Natural killer cell treated with Interleukin-12 subunit alpha and Interleukin-12 subunit beta and Interleukin-15 and Interleukin-18, amount 100 ng/mL, for 72 hours (primary cell): ENCODE measurements at regions not wholly inside any gene's neighbourhood (a gene's known extent, or its start where the extent isn't known, plus 50 kb on each side); places are given as distances from the start of the nearest gene placed in this dataset.
A peak's percentile ranks its signal among the peaks of the same experiment; 100 is the strongest.

ENCODE experiments used
- ATAC-seq, 2 donors: fragments of 150-1000 bp; cut with Tn5 transposase in 1 of 2; sonication (Bioruptor Pico), chemical (Tn5 transposase) in 1 of 2; 2 replicates each; pipeline ENCODE4 v1.10.0; 2021
- DNase-seq: peaks from one replicate; pipeline ENCODE4 v3.0.0; 2022; ENCODE audit warnings: low spot score
- H3K27ac Mint-ChIP-seq, 2 donors: 1 replicate in 1 of 2; 2 replicates in 1 of 2; pipeline ENCODE4 v1.8.0; 2022; ENCODE audit warnings: mixed read lengths in 2 of 2, mild to moderate bottlenecking in 1 of 2, moderate library complexity in 1 of 2
- H3K27me3 Mint-ChIP-seq, 2 donors: 1 replicate in 1 of 2; 2 replicates in 1 of 2; pipeline ENCODE4 v1.8.0; 2022; ENCODE audit warnings: mixed read lengths in 2 of 2
- H3K36me3 Mint-ChIP-seq: one replicate; pipeline ENCODE4 v1.8.0; 2022; ENCODE audit warnings: mixed read lengths
- H3K4me1 Mint-ChIP-seq, 2 donors: 1 replicate in 1 of 2; 2 replicates in 1 of 2; pipeline ENCODE4 v1.8.0; 2022; ENCODE audit warnings: low read depth in 2 of 2, mixed read lengths in 2 of 2, mild to moderate bottlenecking in 1 of 2
- H3K4me3 Mint-ChIP-seq: one replicate; pipeline ENCODE4 v1.8.0; 2022; ENCODE audit warnings: mixed read lengths
- H3K9me3 Mint-ChIP-seq: 2 replicates; pipeline ENCODE4 v1.8.0; 2022; ENCODE audit warnings: mixed read lengths

- Mint-ChIP-seq H3K9me3 (peaks cover 7% of the 10 kb centered on the region), H3K4me3 (peak overlapping the region; percentile 99), H3K27me3 (no peaks in the 10 kb centered on the region), H3K36me3 (peaks cover 6% of the 10 kb centered on the region), H3K4me1 (peaks cover 50 to 67% of the 10 kb centered on the region in 2 donors), H3K27ac (peak overlapping the region; percentile 95 to 98)
- ATAC-seq (no peak), DNase-seq (no peak)
Measured at GRCh38 chr12:92034083-92034482, 111.6 kb downstream of the BTG1 start.

DNA sequence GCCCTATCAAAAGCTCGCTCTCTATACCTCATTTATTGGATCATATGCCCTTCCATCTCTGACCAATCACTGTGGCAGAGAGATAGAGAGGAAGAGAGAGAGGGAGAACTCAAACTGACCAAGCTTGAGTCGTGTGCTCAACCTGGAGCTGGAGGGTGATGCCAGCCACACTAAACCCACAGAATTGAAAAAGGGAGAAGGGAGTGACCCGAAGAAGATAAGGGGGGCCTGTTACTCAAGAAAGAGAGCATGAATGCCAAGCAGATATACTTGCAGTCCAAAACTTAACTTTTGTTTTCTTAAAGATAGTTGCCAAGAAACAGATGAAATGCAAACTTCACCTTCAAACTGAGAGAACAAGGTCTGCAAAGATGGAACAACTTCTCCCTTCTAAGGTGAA, 112.7 kb downstream of the BTG1 start:
- H3K9me3 Mint-ChIP-seq = peaks cover 7% of the 10 kb centered on the region
- peaks cover 54 to 76% of the 10 kb centered on the region in 2 donors for H3K4me1 Mint-ChIP-seq
- peak overlapping the region; percentile 46 for H3K4me3 Mint-ChIP-seq
- H3K27me3 Mint-ChIP-seq = no peaks in the 10 kb centered on the region
- no peak for DNase-seq
- peak overlapping the region; percentile 92 to 94 for H3K27ac Mint-ChIP-seq
- H3K36me3 Mint-ChIP-seq = peaks cover 6% of the 10 kb centered on the region
- no peak for ATAC-seq

DNA sequence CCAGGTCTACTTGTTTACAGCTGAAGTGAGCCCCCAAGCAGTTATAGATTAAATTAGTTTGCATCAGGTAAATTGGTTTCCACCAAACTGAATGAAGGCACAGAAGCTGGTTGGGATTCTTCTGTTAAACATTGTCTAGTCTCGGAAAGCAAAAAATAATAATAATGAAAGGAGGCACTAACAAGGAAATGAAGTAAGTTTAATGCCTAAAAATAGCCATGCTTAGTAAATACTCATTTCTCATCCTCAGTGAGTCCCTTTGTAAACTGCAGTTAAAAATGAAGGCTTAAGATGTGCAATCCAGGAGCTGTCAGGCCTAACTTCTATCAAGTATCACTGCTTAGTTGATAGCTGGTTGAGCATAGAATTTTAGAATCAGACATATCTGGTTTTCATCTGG, 113.5 kb downstream of the BTG1 start:
- Mint-ChIP-seq H3K4me3 (peak overlapping the region; percentile 32), H3K9me3 (peaks cover 7% of the 10 kb centered on the region), H3K36me3 (peaks cover 6% of the 10 kb centered on the region), H3K27me3 (no peaks in the 10 kb centered on the region), H3K27ac (peak overlapping the region; percentile 92 to 94), H3K4me1 (peaks cover 53 to 75% of the 10 kb centered on the region in 2 donors)
- DNase-seq (no peak), ATAC-seq (no peak)

DNA sequence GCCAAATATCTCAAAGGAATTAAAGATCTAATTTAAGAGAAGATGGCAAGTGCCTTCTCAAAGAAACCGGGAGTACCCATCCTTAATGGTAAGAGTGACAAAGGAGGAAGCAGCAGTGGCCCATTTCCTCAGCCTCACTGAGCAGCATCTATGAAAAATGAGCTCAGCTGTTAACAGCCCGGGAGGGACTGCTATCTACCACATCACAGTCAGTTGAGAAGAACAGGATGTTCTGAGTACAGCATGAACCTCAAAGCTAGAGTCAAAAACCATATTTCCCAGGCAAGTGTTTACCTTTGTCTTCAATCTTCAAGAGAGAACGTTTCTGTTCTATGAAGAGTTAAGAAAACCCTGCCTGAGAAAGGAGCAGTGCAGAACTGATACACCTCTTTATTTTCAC, 115.0 kb downstream of the BTG1 start:
- peaks cover 45 to 63% of the 10 kb centered on the region in 2 donors for H3K4me1 Mint-ChIP-seq
- ATAC-seq (peak; percentile 89 to 95), DNase-seq (peak; percentile 64)
- peaks cover 7% of the 10 kb centered on the region for H3K9me3 Mint-ChIP-seq
- peak overlapping the region; percentile 83 for H3K4me3 Mint-ChIP-seq
- peak overlapping the region; percentile 92 to 94 for H3K27ac Mint-ChIP-seq
- peaks cover 6% of the 10 kb centered on the region for H3K36me3 Mint-ChIP-seq
- no peaks in the 10 kb centered on the region for H3K27me3 Mint-ChIP-seq

GRCh38 chr12:92029902-92030586, 115.6 kb downstream of the BTG1 start:
- Mint-ChIP-seq H3K9me3 (peaks cover 7% of the 10 kb centered on the region), H3K27me3 (no peaks in the 10 kb centered on the region), H3K27ac (peak overlapping the region; percentile 92 to 94), H3K4me3 (peak overlapping the region; percentile 83), H3K36me3 (peaks cover 6% of the 10 kb centered on the region), H3K4me1 (peaks cover 42 to 58% of the 10 kb centered on the region in 2 donors)
- DNase-seq (no peak), ATAC-seq (no peak)

- no peak for ATAC-seq
- peaks cover 6% of the 10 kb centered on the region for H3K36me3 Mint-ChIP-seq
- peak overlapping the region; percentile 92 to 94 for H3K27ac Mint-ChIP-seq
- no peak for DNase-seq
- peaks cover 7% of the 10 kb centered on the region for H3K9me3 Mint-ChIP-seq
- no peaks in the 10 kb centered on the region for H3K27me3 Mint-ChIP-seq
- peaks cover 37 to 51% of the 10 kb centered on the region in 2 donors for H3K4me1 Mint-ChIP-seq
- no peak overlapping the region for H3K4me3 Mint-ChIP-seq
Measured at GRCh38 chr12:92029136-92029535, 116.5 kb downstream of the BTG1 start.

GRCh38 chr12:92028441-92028709, 117.3 kb downstream of the BTG1 start:
- Mint-ChIP-seq H3K36me3 (peaks cover 6% of the 10 kb centered on the region), H3K27ac (no peak overlapping the region), H3K27me3 (no peaks in the 10 kb centered on the region)

GRCh38 chr12:92027701-92028440, 117.8 kb downstream of the BTG1 start:
- no peaks in the 10 kb centered on the region for H3K27me3 Mint-ChIP-seq
- peaks cover 3% of the 10 kb centered on the region for H3K36me3 Mint-ChIP-seq
- peaks cover 2% of the 10 kb centered on the region for H3K9me3 Mint-ChIP-seq
- H3K27ac Mint-ChIP-seq = no peak overlapping the region
- ATAC-seq = no peak
- no peak for DNase-seq
- no peak overlapping the region for H3K4me3 Mint-ChIP-seq
- peaks cover 31 to 43% of the 10 kb centered on the region in 2 donors for H3K4me1 Mint-ChIP-seq

More at GRCh38 chr12:92028441-92028709, 117.3 kb downstream of the BTG1 start:
- Mint-ChIP-seq H3K4me3 (no peak overlapping the region), H3K9me3 (peaks cover 4% of the 10 kb centered on the region), H3K4me1 (peaks cover 33 to 47% of the 10 kb centered on the region in 2 donors)
- ATAC-seq (no peak), DNase-seq (no peak)

DNA sequence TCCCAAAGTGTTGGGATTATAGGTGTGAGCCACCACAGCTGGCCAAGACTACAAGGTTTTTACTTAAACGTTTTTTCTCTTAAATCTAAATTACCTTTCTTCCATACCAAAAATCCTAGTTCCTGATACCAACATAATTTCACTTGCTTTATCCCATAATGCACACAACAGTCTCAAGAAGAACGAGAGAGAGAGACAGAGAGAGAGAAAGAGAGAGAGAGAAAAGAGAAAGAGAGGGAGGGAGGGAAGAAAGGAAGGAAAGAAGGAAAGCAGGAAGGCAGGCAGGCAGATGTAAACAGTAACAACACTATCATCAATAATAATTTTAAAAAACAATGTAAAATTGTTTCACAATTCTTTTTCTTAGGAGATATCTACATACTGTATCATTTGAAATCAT, 118.4 kb downstream of the BTG1 start:
- H3K4me3 Mint-ChIP-seq = no peak overlapping the region
- ATAC-seq = no peak

GRCh38 chr12:92025462-92026207, 120.0 kb downstream of the BTG1 start:
- no peak for ATAC-seq

More for the DNA sequence above, 118.4 kb downstream of the BTG1 start:
- DNase-seq = no peak
- peaks cover 0 to 3% of the 10 kb centered on the region in 2 donors for H3K27me3 Mint-ChIP-seq
- H3K9me3 Mint-ChIP-seq = no peaks in the 10 kb centered on the region
- H3K27ac Mint-ChIP-seq = peak overlapping the region in 1 of 2 donors; percentile 2
- H3K36me3 Mint-ChIP-seq = no peaks in the 10 kb centered on the region
- peaks cover 30 to 39% of the 10 kb centered on the region in 2 donors for H3K4me1 Mint-ChIP-seq

GRCh38 chr12:92022093-92022492, 123.6 kb downstream of the BTG1 start:
- Mint-ChIP-seq H3K36me3 (peaks cover 9% of the 10 kb centered on the region), H3K27ac (no peak overlapping the region), H3K4me1 (peaks cover 2 to 4% of the 10 kb centered on the region in 2 donors), H3K9me3 (no peaks in the 10 kb centered on the region), H3K27me3 (peaks cover 0 to 7% of the 10 kb centered on the region in 2 donors), H3K4me3 (no peak overlapping the region)
- DNase-seq = no peak
- no peak for ATAC-seq

More at GRCh38 chr12:92025462-92026207, 120.0 kb downstream of the BTG1 start:
- no peaks in the 10 kb centered on the region for H3K36me3 Mint-ChIP-seq
- H3K4me1 Mint-ChIP-seq = peaks cover 17 to 23% of the 10 kb centered on the region in 2 donors
- no peak overlapping the region for H3K27ac Mint-ChIP-seq
- no peak for DNase-seq
- no peaks in the 10 kb centered on the region for H3K9me3 Mint-ChIP-seq
- H3K4me3 Mint-ChIP-seq = no peak overlapping the region
- peaks cover 0 to 7% of the 10 kb centered on the region in 2 donors for H3K27me3 Mint-ChIP-seq

- no peak for DNase-seq
- Mint-ChIP-seq H3K4me3 (no peak overlapping the region), H3K9me3 (no peaks in the 10 kb centered on the region), H3K4me1 (peaks cover 2 to 5% of the 10 kb centered on the region in 2 donors), H3K36me3 (peaks cover 12% of the 10 kb centered on the region), H3K27me3 (peaks cover 0 to 7% of the 10 kb centered on the region in 2 donors), H3K27ac (no peak overlapping the region)
- ATAC-seq = no peak
Measured at GRCh38 chr12:92021666-92022035, 124.0 kb downstream of the BTG1 start.

DNA sequence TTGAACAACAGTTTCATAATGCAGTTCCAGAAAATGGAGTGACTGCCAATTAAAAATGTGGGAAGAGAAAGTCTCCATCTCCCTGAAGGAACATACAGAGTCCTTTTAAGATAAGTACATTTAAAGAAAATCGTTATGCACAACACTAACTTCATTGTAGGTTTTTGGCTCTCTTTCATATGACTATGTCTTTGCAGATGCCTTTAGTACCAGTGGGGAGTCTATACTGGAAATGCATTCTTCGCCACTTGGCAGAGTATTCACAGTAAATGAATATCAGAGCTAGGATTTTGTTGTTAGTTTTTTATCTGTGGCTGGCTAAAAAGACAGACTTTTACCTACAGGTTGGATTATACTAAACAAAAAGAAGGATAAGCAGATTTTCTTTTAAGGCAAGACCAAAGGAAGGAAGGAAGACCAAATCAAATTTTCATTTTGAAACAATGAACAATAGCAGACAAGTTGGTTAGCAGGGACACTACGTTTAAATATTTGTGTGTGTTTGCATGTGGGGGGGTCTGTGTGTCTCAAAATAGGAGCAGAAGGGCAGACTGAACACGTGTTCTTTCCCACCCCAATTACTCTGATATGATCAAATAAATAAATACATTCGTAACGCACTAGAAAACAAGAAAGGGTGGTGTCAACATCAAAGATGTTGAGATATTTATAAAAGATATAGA, 124.5 kb downstream of the BTG1 start:
- ATAC-seq = no peak
- no peak for DNase-seq
- Mint-ChIP-seq H3K27me3 (peaks cover 0 to 7% of the 10 kb centered on the region in 2 donors), H3K36me3 (peaks cover 12% of the 10 kb centered on the region), H3K9me3 (no peaks in the 10 kb centered on the region), H3K4me3 (no peak overlapping the region), H3K27ac (peak overlapping the region in 1 of 2 donors; percentile 16), H3K4me1 (peaks cover 2 to 5% of the 10 kb centered on the region in 2 donors)
